Activated naive CD8-positive, alpha-beta T cell treated with anti-CD3 and anti-CD28 coated beads for 36 hours (primary cell): ENCODE measurements at regions not wholly inside any gene's neighbourhood (a gene's known extent, or its start where the extent isn't known, plus 50 kb on each side); places are given as distances from the start of the nearest gene placed in this dataset.
A peak's percentile ranks its signal among the peaks of the same experiment; 100 is the strongest.

Source experiments
- DNase-seq: peaks from one replicate; pipeline ENCODE4 v3.0.0; 2021
- H3K27ac Mint-ChIP-seq: one replicate; pipeline ENCODE4 v1.8.0; 2022; ENCODE audit warnings: mild to moderate bottlenecking, moderate library complexity, mixed read lengths
- H3K27me3 Mint-ChIP-seq: one replicate; pipeline ENCODE4 v1.8.0; 2022; ENCODE audit warnings: mild to moderate bottlenecking, mixed read lengths
- H3K36me3 Mint-ChIP-seq: one replicate; pipeline ENCODE4 v1.8.0; 2021; ENCODE audit warnings: mild to moderate bottlenecking, mixed read lengths
- H3K4me1 Mint-ChIP-seq: one replicate; pipeline ENCODE4 v1.8.0; 2021; ENCODE audit warnings: mixed read lengths
- H3K4me3 Mint-ChIP-seq: one replicate; pipeline ENCODE4 v1.8.0; 2022; ENCODE audit warnings: mild to moderate bottlenecking, moderate library complexity, mixed read lengths
- H3K9me3 Mint-ChIP-seq: one replicate; pipeline ENCODE4 v1.8.0; 2022; ENCODE audit warnings: mixed read lengths

DNA sequence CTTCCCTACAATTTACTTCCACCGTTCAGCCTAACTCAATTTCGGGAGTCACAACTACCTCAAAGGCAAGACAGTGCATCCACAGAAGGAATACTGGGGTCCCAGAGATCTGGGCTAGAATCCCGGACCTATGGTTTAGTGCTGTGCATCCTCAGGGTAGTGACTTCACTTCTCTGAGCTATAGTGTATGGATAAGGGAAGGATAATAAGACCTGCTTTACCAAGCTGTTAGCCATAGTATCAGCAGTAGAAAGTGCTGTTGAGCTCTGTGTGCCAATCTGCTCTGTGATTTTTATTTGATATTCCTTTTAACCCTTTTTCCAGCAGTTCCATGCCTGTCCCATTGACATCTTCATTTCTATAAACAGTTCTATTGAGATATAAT is 1044.3 kb downstream of the BCL11B start:
- Mint-ChIP-seq H3K27ac (peak overlapping the region; percentile 86), H3K9me3 (peaks cover 15% of the 10 kb centered on the region), H3K27me3 (no peaks in the 10 kb centered on the region), H3K4me1 (peaks cover 71% of the 10 kb centered on the region), H3K4me3 (peak overlapping the region; percentile 30), H3K36me3 (peaks cover 19% of the 10 kb centered on the region)
- DNase-seq = no peak

DNA sequence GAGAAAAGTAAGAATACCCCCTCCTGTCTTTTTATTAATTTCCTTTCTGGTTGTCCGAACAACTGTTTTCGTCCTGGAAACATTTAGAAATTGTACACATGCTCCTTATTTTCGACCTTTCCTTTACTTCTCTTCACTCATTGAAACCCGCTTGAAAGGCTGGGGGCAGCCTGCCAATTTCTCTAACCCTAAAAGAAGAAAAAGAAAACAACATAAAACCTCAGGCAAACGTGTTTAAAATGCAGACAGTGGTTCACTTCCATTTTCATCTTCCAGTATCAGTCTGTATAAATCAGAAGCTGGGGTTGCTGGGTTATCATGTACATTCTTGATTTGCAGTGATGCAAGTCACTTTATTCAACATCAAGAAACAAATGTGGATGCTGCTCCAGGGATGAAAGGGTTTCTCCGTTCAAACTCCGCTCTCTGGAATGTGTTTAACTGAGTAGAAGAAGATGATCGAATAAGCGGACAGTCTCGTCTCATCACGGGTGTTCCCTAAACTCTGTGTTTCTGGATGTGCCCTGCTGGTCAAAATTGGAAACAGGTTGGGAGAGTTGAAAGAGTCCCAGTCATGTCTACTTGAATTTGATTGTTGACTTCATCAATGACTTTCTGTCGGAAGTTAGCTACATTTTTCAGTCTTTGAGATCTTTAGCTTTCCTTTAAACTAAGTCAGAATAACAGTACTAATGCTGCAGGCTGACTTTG is 1042.2 kb downstream of the BCL11B start:
- Mint-ChIP-seq H3K4me1 (peaks cover 70% of the 10 kb centered on the region), H3K27me3 (no peaks in the 10 kb centered on the region), H3K9me3 (peaks cover 11% of the 10 kb centered on the region), H3K36me3 (peaks cover 14% of the 10 kb centered on the region), H3K27ac (peak overlapping the region; percentile 88), H3K4me3 (peak overlapping the region; percentile 65)
- DNase-seq = no peak

DNA sequence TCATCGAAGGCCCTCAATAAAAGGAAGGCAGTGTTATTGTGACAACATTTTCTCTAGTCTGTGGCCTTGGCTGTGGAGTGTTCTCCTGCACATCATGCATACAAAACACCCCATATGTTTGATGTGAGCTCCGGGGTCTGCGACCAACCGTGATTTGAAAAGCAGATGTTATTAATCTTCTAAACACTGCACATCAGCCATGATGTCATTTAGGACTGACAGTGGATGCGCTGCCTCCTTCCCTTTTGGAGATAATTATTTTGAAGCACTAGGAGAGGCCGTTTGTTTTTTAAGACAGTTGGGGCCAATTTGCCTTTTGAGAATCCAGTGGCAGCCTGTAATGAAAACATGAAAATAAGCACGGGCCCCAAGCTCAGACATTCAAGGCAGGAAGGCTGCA is 1041.6 kb downstream of the BCL11B start:
- no peak for DNase-seq
- peaks cover 6% of the 10 kb centered on the region for H3K9me3 Mint-ChIP-seq
- H3K27me3 Mint-ChIP-seq = no peaks in the 10 kb centered on the region
- peak overlapping the region; percentile 88 for H3K27ac Mint-ChIP-seq
- H3K4me3 Mint-ChIP-seq = peak overlapping the region; percentile 65
- H3K4me1 Mint-ChIP-seq = peaks cover 75% of the 10 kb centered on the region
- peaks cover 11% of the 10 kb centered on the region for H3K36me3 Mint-ChIP-seq

DNA sequence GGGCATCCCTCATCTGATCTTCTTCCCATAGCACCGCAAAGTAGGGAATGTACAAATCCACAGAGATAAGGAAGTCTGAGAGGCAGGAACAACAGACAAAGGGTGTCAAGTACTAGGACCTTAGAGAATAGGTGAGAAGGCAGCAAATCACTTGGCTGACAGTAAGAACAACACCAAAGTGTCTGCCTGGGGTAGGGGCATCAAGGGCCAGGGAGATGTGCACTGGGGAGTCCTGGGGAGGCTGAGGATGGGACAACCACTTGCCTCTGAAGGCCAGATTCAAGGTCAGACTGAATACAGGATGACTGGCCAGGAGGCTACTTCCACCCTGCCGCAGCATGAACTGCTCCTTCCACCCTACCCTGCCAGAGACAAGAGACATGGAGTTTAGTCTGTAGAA is 1040.8 kb downstream of the BCL11B start:
- H3K36me3 Mint-ChIP-seq = peaks cover 7% of the 10 kb centered on the region
- no peaks in the 10 kb centered on the region for H3K27me3 Mint-ChIP-seq
- DNase-seq = no peak
- no peak overlapping the region for H3K27ac Mint-ChIP-seq
- peaks cover 4% of the 10 kb centered on the region for H3K9me3 Mint-ChIP-seq
- no peak overlapping the region for H3K4me3 Mint-ChIP-seq
- H3K4me1 Mint-ChIP-seq = peaks cover 70% of the 10 kb centered on the region

DNA sequence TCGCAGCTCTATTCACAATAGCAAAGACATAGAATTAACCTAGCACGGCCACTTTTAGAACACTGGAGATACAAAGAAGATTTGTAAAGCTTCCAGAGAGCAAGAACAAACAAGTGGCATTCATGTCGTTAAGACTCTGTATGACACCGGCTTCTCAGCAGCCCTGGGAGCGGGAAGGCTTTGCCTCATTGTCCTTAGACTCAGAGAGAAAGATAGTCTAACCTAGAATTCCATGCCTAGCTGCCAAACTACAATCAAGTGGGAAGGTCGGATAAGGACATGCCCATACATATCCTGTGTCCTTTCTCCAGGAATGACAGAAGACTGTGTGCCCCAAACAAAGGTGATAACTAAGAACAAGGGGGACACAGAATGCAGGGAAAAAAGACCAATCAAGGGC is 1038.3 kb downstream of the BCL11B start:
- peaks cover 4% of the 10 kb centered on the region for H3K9me3 Mint-ChIP-seq
- H3K27me3 Mint-ChIP-seq = no peaks in the 10 kb centered on the region
- H3K27ac Mint-ChIP-seq = no peak overlapping the region
- H3K4me1 Mint-ChIP-seq = peaks cover 48% of the 10 kb centered on the region
- H3K36me3 Mint-ChIP-seq = peaks cover 7% of the 10 kb centered on the region
- H3K4me3 Mint-ChIP-seq = no peak overlapping the region
- no peak for DNase-seq

DNA sequence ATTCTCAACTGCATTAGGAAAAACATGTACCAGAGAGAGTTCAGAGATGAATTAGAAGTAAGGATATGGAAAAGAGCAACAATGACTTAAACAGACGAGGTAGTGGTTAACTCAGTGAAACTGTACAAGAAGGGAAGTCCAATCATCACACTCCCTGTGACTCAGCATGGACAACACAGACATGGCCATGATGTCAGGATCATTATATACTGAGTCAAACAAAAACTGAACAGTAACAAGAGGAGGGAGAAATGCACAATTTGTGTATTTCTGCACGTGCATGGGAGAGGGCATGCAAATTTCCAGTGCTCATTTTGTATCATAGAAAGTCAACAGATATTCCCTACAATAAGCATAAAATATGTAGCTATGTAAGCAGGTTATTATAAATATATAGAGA is 1037.8 kb downstream of the BCL11B start:
- H3K27ac Mint-ChIP-seq = no peak overlapping the region
- peaks cover 7% of the 10 kb centered on the region for H3K36me3 Mint-ChIP-seq
- no peaks in the 10 kb centered on the region for H3K27me3 Mint-ChIP-seq
- peaks cover 49% of the 10 kb centered on the region for H3K4me1 Mint-ChIP-seq
- H3K4me3 Mint-ChIP-seq = no peak overlapping the region
- H3K9me3 Mint-ChIP-seq = peaks cover 4% of the 10 kb centered on the region
- DNase-seq = no peak

DNA sequence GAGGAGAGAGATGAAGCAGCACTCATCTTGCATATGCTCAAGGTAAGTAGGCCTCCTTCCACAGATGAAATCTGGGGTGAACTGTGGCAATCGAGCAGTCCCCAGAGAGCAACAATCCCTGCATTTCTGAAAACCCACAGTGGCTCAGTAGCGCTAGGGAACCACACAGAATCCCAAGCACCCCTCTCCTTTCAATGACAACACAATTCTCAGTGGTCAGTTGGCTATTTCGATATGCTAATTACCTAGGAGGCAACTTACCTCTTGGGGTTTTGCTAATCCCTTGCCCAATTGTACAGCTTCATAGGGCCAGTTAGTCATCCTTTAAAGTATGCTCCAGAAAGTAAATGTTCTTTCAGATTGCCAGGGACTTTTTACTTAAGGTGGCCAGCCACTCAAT is 1035.7 kb downstream of the BCL11B start:
- Mint-ChIP-seq H3K36me3 (peaks cover 5% of the 10 kb centered on the region), H3K4me1 (peaks cover 36% of the 10 kb centered on the region), H3K9me3 (peaks cover 4% of the 10 kb centered on the region), H3K27ac (no peak overlapping the region), H3K4me3 (no peak overlapping the region), H3K27me3 (no peaks in the 10 kb centered on the region)
- DNase-seq = no peak

DNA sequence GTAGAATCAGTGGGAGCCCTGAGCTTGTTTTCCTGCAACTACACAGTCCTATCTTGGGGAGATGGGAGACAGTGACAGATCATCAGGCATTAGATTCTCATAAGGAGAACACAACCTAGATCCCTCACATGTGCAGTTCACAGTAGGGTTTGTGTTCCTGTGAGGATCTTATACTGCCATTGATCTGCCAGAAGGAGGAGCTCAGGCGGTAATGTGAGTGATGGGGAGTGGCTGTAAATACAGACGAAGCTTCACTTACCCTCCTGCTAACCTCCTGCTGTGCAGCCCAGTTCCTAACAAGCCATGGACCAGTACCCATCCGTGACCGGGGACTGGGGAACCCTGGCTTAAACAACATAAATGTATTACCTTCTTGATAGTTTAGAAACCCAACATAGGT is 1034.1 kb downstream of the BCL11B start:
- H3K27ac Mint-ChIP-seq = no peak overlapping the region
- H3K4me1 Mint-ChIP-seq = peaks cover 33% of the 10 kb centered on the region
- H3K4me3 Mint-ChIP-seq = no peak overlapping the region
- DNase-seq = no peak
- H3K36me3 Mint-ChIP-seq = peaks cover 4% of the 10 kb centered on the region
- no peaks in the 10 kb centered on the region for H3K27me3 Mint-ChIP-seq
- peaks cover 3% of the 10 kb centered on the region for H3K9me3 Mint-ChIP-seq

DNA sequence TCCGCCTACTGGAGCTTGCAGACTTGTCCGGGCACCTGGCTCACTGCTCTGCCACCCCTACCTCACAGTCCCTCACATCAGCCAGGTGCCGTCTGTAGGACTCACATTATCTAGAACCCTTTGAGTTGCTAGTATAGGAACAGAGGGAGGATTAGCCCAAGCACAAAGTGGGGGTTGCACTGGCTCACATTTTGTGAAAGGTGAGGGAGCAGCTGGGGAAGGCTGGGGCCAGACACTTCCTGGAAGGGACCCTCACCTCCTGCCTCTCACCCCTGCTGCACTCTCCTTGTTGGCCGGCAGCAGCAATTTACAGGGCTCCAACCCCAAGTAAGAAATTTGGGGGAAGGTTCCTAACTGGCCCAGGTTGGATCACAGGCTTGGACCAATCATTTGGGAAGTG is 1031.6 kb downstream of the BCL11B start:
- Mint-ChIP-seq H3K9me3 (peaks cover 2% of the 10 kb centered on the region), H3K4me1 (peaks cover 14% of the 10 kb centered on the region), H3K4me3 (no peak overlapping the region)

DNA sequence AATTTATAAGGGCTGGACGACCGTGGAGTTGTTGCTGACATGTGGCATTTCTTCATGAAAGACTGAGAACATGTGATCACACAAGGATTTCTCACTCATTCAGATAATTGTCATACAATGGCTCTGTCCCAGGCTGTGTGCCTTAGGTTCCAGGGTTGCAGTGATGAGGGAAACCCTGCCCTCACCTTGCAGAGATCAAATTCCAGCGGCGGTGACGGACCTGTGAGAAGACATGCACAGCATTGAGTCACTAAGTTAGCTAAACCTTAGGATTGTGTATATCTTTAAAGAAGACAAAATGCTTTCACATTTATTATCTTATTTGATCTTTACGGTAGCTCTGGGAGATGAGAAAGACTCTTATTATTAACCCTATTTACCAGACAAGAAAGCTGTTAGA is 1029.1 kb downstream of the BCL11B start:
- no peak overlapping the region for H3K4me3 Mint-ChIP-seq
- H3K36me3 Mint-ChIP-seq = no peaks in the 10 kb centered on the region
- DNase-seq = no peak
- peaks cover 10% of the 10 kb centered on the region for H3K4me1 Mint-ChIP-seq
- no peaks in the 10 kb centered on the region for H3K9me3 Mint-ChIP-seq
- no peaks in the 10 kb centered on the region for H3K27me3 Mint-ChIP-seq
- no peak overlapping the region for H3K27ac Mint-ChIP-seq

More for the DNA sequence above, 1031.6 kb downstream of the BCL11B start:
- peaks cover 2% of the 10 kb centered on the region for H3K36me3 Mint-ChIP-seq
- no peak for DNase-seq
- H3K27me3 Mint-ChIP-seq = no peaks in the 10 kb centered on the region
- H3K27ac Mint-ChIP-seq = no peak overlapping the region

DNA sequence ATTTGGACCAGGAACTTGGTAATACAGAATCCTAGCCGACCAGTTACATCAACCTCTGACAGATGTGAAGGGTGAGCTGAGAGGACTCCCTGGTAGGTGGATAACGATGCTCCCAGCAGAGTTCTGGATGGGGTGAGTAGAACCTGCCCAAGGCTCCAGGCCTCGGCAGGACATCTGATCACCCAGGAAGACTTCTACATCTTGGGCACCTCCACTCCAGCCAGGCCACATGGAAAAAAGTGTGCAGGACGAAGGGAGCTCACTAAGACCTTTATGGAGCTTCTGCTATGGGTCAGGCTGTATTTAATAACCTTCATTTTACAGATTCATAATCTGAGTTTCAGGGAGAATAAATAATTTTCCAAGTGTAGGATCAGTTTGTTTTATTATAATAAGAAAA is 1028.7 kb downstream of the BCL11B start:
- no peaks in the 10 kb centered on the region for H3K9me3 Mint-ChIP-seq
- H3K27ac Mint-ChIP-seq = no peak overlapping the region
- H3K36me3 Mint-ChIP-seq = no peaks in the 10 kb centered on the region
- H3K4me1 Mint-ChIP-seq = peaks cover 10% of the 10 kb centered on the region
- no peak for DNase-seq
- no peak overlapping the region for H3K4me3 Mint-ChIP-seq
- H3K27me3 Mint-ChIP-seq = no peaks in the 10 kb centered on the region

DNA sequence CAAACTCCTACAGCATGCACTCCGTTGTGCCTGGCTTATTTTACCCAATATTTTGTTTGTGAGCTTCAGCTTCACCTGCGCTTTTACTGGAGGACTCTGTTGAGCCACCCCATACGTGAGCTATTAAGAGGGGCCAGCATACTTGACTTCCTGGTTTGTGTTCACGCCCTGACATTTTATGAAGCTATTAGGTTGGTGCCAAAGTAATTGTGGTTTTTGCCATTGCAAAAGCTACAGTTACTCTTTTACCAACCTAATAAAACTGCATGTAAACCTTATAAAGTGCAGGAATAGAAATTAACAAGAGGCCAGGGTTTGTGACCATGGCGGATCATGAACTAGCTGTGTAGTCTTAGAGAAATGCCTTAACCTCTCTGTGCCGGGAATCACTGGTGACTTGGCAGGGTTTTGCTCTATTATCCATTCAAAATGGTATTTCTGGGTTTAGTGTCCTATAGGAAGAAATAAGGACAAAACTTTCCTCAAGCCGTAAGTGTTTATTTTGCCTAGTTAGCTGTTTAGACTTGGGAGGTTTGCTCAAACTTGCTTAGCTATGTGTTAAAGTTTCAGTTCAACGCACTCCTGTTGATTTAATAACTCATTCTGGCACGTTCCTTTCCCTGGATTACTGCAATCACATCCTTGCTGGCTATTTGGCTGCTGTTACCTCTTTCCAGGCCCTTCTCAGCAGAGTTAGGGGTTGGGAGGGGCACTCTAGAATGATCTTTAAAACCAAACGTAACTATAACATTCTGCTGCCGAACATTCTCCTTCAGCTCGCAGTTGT is 1027.6 kb downstream of the BCL11B start:
- Mint-ChIP-seq H3K36me3 (no peaks in the 10 kb centered on the region), H3K4me1 (peaks cover 6% of the 10 kb centered on the region), H3K27ac (no peak overlapping the region), H3K27me3 (no peaks in the 10 kb centered on the region), H3K9me3 (no peaks in the 10 kb centered on the region), H3K4me3 (no peak overlapping the region)
- no peak for DNase-seq

DNA sequence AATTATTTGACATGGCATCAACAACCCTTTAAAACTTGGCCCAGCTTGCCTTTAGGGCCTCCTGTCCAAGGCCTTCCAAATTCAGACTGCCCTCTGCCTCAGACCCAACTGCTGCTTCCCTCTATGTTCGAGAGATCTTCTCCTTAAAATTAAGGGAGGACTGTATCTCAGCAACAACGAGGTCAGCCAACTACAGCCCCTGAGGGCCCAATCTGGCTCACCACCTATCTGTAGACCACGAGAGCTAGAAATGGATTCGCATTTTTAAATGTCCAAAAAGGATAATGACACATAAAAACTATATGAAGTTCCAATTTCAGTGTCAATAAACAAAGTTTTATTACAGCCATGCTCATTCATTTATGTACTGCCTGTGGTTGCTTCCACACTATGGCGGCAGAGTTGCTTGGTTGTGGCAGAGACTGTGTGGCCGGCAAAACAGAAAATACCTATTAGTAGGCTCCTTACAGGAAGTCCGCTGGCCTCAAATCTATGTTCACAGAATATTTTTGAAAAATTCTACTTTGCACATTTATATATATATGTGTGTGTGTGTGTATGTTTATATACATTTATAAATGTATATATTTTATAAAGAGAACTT is 1026.9 kb downstream of the BCL11B start:
- no peaks in the 10 kb centered on the region for H3K36me3 Mint-ChIP-seq

DNA sequence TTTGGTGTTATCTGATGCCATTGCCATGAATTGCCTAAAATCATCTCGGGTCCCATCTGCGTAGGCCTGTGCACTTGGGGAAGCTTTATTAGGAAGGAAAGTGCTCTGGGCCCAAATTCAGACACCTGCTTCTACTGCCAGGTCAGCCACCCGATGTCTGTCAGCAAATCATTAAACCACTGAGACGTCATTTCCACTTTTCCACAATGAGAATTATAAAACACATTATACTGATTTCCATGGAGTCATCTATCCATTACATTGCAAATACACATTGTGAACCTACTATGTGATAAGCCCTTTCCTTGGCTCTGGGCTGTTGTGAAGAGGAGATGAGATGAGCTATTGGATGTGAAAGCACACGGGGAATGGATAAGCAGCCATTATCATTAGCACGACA is 1022.9 kb downstream of the BCL11B start:
- Mint-ChIP-seq H3K4me1 (peaks cover 5% of the 10 kb centered on the region), H3K36me3 (no peaks in the 10 kb centered on the region), H3K27ac (no peak overlapping the region), H3K9me3 (no peaks in the 10 kb centered on the region), H3K4me3 (no peak overlapping the region), H3K27me3 (no peaks in the 10 kb centered on the region)
- no peak for DNase-seq

More for the DNA sequence above, 1026.9 kb downstream of the BCL11B start:
- Mint-ChIP-seq H3K27ac (no peak overlapping the region), H3K9me3 (no peaks in the 10 kb centered on the region), H3K4me1 (peaks cover 8% of the 10 kb centered on the region), H3K4me3 (no peak overlapping the region), H3K27me3 (no peaks in the 10 kb centered on the region)
- DNase-seq = no peak

DNA sequence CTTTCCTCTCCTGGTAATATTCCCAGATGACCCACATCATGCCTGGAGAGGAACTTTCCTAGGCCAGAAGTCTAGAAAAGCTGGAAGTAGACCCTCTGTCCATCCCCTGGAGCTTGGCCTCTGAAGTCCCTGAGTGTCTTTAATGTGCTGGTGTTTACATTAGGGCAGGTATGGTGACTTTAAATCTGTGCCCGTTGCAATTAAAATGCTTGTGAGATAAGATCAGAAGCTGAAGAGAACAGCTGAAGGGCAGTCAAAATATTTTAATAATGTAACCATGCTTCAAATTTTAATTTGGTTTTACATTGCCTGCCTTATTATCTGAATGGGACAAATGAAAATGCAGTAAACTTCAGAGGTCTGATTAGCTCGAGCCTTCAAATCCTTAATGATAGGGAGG is 1022.5 kb downstream of the BCL11B start:
- no peaks in the 10 kb centered on the region for H3K27me3 Mint-ChIP-seq
- H3K27ac Mint-ChIP-seq = no peak overlapping the region

More for the DNA sequence above, 1022.5 kb downstream of the BCL11B start:
- H3K9me3 Mint-ChIP-seq = no peaks in the 10 kb centered on the region
- DNase-seq = no peak
- H3K4me3 Mint-ChIP-seq = no peak overlapping the region
- peaks cover 5% of the 10 kb centered on the region for H3K4me1 Mint-ChIP-seq
- H3K36me3 Mint-ChIP-seq = no peaks in the 10 kb centered on the region
